DMS79 treated with DMSO at 0.1 percent for 48 hours (cell line): ENCODE measurements at regions not wholly inside any gene's neighbourhood (a gene's known extent, or its start where the extent isn't known, plus 50 kb on each side); places are given as distances from the start of the nearest gene placed in this dataset.
"Not testable (repeated sequence)": the region's sequence is repeated elsewhere in the genome, so short reads cannot be mapped to it uniquely, and the experiment has no call there.

ENCODE experiments used
- DNase-seq: peaks from one replicate; lab custom pipeline; 2025; lab: John Stamatoyannopoulos, UW

- DNase-seq, result no peak
Measured at GRCh38 chrX:115402299-115402698, 112.8 kb downstream of the LUZP4 start.

DNA sequence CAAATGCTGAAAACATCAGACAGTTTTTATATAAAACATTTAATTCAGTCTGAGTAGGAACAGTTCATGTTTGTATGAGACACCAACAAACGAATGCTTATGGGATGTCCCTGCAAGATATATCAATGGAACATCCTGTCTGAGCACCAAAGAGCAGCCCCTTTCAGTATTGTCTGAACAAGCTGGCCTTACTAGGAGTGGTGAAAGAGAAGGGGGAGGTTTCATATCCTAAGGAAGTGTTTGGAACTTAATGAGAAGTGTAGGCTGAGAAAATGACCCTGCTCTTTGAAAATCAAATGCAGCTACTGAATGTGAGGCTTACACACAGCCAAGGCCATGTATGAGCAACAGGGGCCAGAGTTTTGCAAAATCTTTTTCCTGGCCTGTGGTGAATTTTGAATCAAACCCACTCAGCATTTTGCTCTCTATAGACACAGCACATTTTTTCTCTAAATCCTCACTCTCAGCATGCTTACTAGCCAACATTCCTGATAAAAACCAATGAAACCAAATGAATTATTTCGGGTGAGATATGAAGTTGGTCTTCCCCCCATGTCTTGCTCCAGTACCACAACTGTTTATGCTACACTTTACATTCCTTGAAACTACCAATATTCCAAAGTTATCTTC lies 119.4 kb downstream of the LUZP4 start:
- no peak for DNase-seq

- DNase-seq, result no peak
Measured at GRCh38 chrX:115409551-115409950, 120.0 kb downstream of the LUZP4 start.

DNA sequence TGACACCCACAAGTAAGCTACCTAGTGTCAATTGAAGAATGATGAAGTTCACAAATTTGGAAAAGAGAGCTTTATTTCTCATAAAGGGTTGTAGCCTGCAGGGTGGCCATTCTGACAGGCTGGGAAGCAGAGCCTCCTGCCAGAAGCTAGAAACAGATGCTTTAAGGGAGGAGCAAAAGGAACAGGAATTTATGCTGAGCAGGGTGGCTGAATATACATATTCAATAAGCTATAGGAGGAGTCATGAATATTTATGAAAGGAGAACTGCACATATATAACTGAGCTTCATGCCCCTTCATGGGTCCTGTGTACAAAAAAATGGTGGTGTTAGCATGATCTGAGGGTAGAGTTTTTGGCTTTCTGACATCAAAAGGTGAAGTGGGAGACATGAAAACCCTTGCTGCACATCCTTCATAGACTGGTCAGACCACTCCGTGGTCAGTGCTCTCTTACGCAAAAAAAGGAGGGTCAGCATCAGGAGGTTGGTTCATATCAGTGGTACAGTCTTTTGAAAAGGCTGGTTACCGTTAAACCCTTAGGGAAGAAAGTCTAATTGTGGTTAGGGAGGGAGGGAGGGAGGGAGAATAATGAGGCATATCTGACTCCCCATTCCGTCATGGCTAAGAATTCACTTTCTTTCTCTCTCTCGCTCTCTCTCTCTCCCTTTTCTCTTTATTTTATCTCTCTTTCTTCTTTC lies 121.4 kb downstream of the LUZP4 start:
- no peak for DNase-seq

DNA sequence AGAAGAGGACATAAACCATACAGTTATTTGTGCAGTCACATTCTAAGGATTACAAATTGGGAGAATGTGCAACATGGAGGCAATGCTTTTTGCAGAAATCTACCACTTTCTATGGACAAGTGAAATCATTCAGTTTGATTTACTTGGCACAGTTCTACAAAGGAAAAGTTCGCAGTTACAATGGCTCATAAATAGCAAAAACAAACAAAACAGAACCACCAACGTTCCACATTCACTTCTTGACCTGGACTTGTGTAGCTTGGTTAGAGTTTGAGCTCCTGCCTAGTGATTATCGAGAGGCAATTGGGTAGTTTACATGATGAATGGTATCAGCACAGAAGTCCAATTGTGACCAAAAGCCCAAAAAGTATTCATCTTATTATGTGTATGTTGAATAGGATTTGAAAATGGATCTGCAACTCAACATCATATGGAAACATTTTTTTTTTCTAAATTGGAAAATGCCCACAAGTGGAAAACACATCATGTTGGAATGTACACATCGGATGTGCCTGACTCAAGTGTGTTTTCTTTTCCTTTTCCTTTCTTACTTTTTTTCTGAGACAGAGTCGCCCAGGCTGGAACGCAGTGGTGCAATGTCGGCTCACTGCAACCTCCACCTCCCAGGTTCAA lies 123.8 kb downstream of the LUZP4 start:
- DNase-seq, result no peak

- no peak for DNase-seq
Measured at GRCh38 chrX:115419069-115419468, 129.6 kb downstream of the LUZP4 start.

- no peak for DNase-seq
Measured at GRCh38 chrX:115423086-115423485, 133.6 kb downstream of the LUZP4 start.

DNA sequence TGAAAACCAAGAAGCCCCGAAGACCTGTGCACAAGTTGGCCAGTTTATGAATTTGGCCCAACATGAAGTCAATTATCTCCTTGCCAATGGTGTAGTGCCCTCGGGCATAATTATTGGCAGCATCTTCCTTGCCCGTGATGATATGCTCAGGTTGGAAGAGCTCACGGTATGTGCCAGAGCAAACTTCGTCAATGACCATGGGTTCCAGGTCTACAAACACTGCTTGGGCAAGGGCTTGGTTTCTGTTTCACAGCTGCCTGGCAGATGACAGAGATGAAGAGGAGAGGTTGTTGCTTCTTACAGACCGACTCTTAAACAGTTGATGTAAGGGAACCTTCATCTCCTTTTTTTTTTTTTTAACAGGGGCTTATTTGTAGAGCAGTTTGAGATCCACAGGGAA lies 135.6 kb upstream of the PLS3 start:
- no peak for DNase-seq

GRCh38 chrX:115427861-115428410 lies 133.0 kb upstream of the PLS3 start:
- DNase-seq, result no peak

DNA sequence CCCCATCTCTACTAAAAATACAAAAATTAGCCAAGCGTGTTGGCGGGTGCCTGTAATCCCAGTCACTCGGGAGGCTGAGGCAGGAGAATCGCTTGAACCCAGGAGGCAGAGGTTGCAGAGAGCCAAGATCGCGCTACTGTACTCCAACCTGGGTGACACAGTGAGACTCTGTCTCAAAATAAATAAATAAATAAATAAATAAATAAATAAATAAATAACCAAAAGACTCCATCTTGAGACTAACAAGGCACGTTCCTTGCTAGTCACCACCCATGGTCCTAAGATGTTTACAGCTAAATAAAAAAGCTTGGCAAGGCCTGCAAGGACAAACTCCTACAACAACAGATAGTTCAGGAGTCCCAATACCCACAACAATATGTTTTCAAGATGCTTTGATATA lies 126.1 kb upstream of the PLS3 start:
- not testable (repeated sequence) for DNase-seq

- no peak for DNase-seq
Measured at GRCh38 chrX:115437841-115438595, 123.0 kb upstream of the PLS3 start.

DNA sequence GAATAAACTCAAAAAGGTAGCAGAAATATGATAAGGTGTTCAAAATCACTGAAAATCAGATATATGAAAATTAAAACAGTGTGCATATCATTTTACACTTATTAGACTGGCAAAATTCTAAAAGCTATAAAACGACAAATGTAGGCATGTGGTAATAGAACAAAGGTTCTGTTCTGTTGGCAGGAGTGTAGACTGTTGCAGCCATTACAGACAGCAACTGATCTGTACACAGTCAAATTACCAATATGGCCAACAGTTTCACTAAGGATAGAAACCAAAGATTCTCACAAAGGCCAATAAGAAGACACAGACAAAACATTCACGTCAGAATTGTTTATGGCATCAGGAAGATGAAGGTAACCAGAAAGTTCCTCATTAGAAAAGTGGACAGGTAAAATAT lies 112.8 kb upstream of the PLS3 start:
- DNase-seq, result no peak

- peak; percentile 2 for DNase-seq
Measured at GRCh38 chrX:115449742-115450141, 111.2 kb upstream of the PLS3 start.

DNA sequence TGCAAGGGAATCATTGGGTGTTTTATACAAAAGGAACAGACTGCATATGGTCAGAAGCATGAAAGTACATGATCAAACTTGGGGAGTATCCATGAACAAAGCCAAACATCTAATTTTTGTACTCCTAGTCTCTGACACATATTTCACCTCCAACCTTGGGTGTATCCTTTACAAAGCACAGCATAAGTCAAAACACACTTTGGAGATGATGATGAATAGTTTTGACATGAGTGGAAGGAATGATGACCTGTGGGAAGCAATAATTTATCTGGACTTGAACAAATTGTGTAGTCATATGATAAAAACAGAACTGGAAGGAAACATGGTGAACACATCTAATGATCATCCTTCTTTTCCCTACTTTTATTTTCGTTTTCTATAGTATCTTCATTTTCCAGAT lies 108.7 kb upstream of the PLS3 start:
- no peak for DNase-seq

- DNase-seq, result no peak
Measured at GRCh38 chrX:115459883-115460880, 100.8 kb upstream of the PLS3 start.

GRCh38 chrX:115462406-115462805 lies 98.6 kb upstream of the PLS3 start:
- DNase-seq, result no peak

DNA sequence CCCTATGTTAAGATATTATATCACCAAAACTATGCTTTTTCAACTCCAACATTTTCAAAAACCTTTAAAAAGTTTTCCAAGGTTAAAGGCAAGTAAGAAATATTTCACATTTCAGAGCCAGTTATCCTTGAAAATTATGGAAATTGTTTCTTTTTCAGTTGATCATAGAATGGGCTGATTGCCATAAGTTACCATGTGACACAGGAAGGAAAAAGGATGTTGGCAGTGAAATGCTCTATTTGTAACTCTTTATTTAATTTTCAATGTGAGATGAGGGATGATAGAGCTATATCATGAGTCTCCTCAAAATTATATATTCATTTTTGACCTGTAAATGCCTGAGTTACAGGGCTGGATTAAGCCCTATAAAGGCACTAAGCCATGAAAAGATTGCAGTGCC lies 93.0 kb upstream of the PLS3 start:
- no peak for DNase-seq

- no peak for DNase-seq
Measured at GRCh38 chrX:115472131-115472530, 88.8 kb upstream of the PLS3 start.

- DNase-seq, result no peak
Measured at GRCh38 chrX:115486510-115486909, 74.5 kb upstream of the PLS3 start.

DNA sequence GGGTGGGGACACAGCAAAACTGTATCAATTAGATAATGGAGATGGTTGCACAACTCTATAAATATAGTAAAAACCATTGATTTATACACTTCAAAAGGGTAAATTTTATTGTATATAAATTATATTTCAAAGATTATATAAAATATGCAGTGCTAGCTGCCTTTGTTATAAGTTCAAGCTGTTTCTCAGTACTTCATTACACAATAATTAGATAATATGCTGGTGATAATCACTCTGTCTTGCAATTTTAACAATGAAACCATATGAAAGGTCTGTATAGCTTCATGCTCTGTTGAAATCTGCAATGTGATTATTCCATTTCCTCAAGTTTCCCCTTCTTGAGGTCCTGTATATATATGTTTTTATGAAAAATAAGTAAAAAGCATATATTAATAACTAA lies 73.4 kb upstream of the PLS3 start:
- DNase-seq, result no peak

DNA sequence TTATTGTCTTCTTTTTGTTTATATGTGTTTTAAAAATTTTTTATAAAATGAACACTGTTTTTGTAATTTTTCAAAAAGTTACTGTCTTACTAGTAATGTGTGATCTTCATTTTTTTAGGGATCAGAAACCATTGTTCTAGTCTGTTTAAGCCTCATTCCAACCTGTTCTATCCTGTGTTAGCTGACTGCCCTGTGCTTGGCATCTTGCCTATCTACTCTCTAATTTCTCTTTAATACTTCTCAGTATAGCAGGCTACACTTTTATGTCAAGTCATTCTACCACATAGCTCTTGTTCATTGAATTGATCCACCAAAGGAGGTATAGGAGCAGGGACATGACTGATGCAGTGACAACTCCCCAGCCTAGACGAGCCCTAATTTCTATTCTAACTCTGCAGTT lies 70.2 kb upstream of the PLS3 start:
- DNase-seq, result no peak
